Uterus (tissue), 2 donors: ENCODE measurements at regions not wholly inside any gene's neighbourhood (a gene's known extent, or its start where the extent isn't known, plus 50 kb on each side); places are given as distances from the start of the nearest gene placed in this dataset.

Source experiments
- CTCF ChIP-seq, 4 experiments: fragments of 200-600 bp in 2 of 4; fragments of 450-650 bp in 2 of 4; sonication (generic) in 2 of 4; IDR thresholded peaks; one replicate each; pipeline ENCODE4 v1.5.1; 2016 to 2019; ENCODE audit warnings: antibody characterized with exemption in 4 of 4, mild to moderate bottlenecking in 2 of 4, moderate library complexity in 1 of 4
- POLR2A ChIP-seq, 2 donors: fragments of 450-650 bp; IDR thresholded peaks; one replicate each; pipeline ENCODE4 v1.6.1; 2016; ENCODE audit warnings: antibody characterized with exemption in 2 of 2, mild to moderate bottlenecking in 1 of 2, moderate library complexity in 1 of 2

- TF ChIP-seq CTCF (IDR thresholded peaks at IDR 0.05) (no peak), POLR2A (IDR thresholded peaks at IDR 0.05) (no peak)
Observed at GRCh38 chr3:150117076-150117475, 146.4 kb upstream of the PFN2 start.
